WTC11 (cell line): ENCODE measurements at regions not wholly inside any gene's neighbourhood (a gene's known extent, or its start where the extent isn't known, plus 50 kb on each side); places are given as distances from the start of the nearest gene placed in this dataset.

Experiments
- CTCF ChIP-seq: fragments of 200-600 bp; IDR thresholded peaks from 2 replicates; pipeline ENCODE4 v1.8.0; 2022; ENCODE audit warnings: antibody characterized with exemption
- TEAD4 ChIP-seq: sonication (generic); formaldehyde crosslinking; IDR thresholded peaks from 2 replicates; pipeline ENCODE4 v1.8.0; 2022; ENCODE audit warnings: mild to moderate bottlenecking, missing genetic modification reagents
- USF1 ChIP-seq: sonication (generic); formaldehyde crosslinking; IDR thresholded peaks from 2 replicates; pipeline ENCODE4 v1.8.0; 2022; ENCODE audit warnings: mild to moderate bottlenecking, missing genetic modification reagents
- ZNF263 ChIP-seq: sonication (generic); formaldehyde crosslinking; IDR thresholded peaks from 2 replicates; pipeline ENCODE4 v1.8.1; 2022; ENCODE audit warnings: low read depth, mild to moderate bottlenecking, moderate library complexity, missing genetic modification reagents

GRCh38 chr2:228701506-228701905 lies 520.0 kb upstream of the SPHKAP start:
- TF ChIP-seq USF1 (CRISPR knock-in tag) (no peak), ZNF263 (CRISPR knock-in tag) (no peak), TEAD4 (CRISPR knock-in tag) (no peak), CTCF (no peak)
